SKM-1 treated with dmso at 0.1 percent for 144 hours (cell line): ENCODE measurements at regions not wholly inside any gene's neighbourhood (a gene's known extent, or its start where the extent isn't known, plus 50 kb on each side); places are given as distances from the start of the nearest gene placed in this dataset.
A peak's percentile ranks its signal among the peaks of the same experiment; 100 is the strongest.
"Not testable (repeated sequence)": the region's sequence is repeated elsewhere in the genome, so short reads cannot be mapped to it uniquely, and the experiment has no call there.

ENCODE experiments used
- DNase-seq: peaks from one replicate; lab custom pipeline; 2025; ENCODE audit not compliant: unreplicated experiment; lab: John Stamatoyannopoulos, UW

DNA sequence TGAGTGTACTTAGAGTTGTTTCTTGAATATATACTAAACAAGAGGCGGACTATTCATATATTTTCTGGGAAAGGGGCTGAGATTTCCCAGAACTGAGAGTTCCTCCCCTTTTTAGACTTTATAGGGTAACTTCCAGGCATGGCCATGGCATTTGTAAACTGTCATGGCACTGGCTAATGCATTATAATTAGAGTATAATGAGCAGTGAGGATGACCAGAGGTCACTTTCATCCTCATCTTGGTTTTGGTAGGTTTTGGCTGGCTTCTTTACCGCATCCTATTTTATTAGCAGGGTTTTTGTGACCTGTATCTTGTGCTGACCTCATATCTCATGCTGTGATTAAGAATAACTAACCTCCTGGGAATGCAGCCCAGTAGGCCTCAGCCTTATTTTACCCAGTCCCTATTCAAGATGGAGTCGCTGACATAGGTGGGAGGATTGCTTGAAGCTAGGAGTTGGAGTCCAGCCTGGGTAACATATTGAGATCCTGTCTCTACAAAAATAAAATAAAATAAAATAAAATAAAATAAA, 91.4 kb downstream of the MOBP start:
- no peak for DNase-seq

DNA sequence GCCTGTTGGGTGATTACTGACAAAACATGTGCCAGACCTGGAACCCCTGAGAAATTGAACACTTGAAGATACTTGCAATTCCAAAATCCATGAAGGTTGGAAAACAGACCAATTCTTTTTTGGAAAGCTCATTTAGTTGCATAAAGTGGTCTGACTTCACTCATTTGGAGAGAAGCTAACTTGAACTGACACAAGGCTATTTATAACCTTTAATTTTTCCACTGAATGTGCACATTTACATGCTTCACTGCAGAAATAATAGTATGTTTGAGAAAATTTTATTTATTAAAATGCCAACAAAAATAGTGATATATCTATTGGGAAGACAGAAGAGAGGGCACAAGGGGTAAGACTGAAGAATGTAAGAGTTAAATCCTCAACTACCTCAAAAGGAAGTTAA, 92.1 kb downstream of the MOBP start:
- no peak for DNase-seq

DNA sequence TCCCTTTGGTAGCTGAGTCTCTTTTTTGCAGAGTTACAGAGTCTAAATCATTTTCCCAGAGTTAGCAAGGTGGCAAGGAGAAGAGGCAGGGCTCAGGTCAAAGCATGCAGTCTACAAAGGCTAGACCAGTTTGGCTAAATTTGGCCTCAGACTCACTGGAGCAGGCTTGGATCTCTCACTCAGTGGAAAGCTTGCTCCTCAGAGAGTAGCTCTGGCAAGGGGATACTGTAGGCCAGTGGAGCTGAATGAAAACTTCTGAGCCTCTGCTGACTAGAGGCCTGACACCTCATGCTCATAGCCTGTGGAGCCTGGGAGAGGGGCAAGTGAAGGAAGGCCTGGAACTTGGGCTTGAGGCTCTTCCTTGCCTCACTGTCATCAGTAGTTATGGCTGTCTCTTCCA, 101.0 kb downstream of the MOBP start:
- no peak for DNase-seq

DNA sequence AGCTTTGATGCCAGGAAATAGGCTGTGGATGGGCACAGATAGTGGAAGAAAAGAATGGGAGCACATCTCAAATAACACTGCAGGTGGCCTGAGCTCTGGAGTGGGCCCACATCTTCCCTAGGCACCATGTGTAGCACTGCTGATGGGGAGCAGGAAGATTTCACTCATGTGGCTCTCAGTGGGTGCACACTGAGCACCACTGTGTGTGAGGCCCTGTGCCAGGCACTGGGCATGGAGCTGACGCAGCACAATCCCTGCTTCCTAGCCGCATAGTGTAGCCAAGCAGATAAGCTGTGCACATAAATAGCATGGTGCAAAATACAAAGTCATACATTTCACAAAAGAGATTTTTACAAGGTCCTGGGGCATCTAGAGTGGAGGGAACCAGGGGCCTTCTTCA, 101.6 kb downstream of the MOBP start:
- no peak for DNase-seq

DNA sequence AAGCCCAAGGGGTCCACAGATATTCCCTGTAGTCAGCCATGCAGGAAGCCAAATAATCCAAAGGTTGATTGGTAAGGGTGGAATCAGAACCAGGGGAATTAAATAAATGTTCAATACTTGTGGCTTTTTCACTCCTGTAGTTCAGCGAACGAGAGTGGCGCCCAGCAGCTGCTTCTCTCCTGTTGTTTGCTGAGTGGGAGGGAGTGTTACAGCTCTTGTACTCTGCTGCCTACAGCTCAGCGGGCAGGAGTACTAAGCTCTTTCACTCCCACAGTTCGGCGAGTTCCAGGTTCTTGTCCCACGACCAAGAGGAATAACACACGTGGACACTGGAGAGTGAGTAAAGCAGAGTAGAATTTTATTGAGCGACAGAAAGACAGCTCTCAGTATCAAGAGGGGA, 105.9 kb downstream of the MOBP start:
- DNase-seq = no peak

DNA sequence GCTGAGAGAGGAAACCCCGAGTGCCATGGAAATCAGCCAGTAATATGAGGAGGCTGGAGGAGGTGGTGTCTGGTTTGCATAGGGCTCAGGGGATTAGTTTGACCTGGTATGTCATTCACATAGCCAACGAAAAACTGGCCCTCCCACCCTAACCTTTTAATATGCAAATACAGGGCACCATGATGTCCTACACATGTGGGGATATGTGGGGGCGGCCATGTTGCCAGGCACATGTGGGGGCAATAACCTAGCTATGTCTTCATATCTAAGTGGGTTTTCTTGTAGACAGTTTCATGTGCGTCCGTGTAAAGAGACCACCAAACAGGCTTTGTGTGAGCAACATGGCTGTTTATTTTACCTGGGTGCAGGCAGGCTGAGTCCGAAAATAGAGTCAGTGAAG, 110.1 kb downstream of the MOBP start:
- DNase-seq = no peak

DNA sequence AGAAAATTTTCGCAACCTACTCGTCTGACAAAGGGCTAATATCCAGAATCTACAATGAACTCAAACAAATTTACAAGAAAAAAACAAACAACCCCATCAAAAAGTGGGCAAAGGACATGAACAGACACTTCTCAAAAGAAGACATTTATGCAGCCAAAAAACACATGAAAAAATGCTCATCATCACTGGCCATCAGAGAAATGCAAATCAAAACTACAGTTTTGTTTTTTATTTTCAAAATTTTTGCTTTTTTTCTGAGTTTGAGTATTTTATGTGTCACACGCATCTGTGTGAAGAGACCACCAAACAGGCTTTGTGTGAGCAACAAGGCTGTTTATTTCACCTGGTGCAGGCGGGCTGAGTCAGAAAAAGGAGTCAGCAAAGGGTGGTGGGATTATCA, 118.7 kb downstream of the MOBP start:
- not testable (repeated sequence) for DNase-seq

DNA sequence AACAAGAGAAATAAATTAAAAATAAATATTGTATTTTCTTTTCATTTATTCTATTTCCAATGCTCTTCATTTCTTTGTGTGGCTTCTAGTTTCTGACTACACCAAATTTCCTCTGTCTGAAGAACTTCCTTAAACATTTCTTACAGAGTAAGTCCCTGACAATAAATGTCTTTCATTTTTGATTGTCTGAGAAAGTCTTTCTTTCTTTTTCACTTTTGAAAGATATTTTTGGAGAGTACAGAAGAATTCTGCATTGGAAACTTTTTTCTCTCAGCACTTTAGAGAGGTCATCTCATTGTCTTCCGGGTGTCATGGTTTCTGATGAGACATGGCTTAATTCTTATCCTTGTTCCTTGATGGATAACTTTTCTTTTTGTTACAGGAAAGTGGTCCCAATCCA, 119.6 kb downstream of the MOBP start:
- DNase-seq = no peak

DNA sequence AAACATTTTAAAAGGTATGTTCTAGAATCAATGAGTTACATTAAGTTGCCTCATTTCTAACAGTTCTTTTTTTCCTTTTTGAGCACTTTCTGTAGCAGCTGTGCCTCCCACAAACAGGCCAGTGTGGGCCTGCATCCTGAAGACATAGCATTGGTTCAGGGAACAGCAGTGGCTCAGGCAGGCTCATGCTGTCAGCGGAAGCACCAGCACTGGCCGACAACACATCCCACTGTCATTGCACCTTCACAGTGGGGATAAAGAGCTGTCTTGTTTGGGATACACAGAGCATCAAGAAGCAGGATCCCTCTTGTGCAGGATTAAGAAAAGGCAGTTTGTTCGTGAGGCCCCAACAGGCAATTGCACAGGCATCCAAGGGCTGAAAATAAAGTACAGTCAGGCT, 123.3 kb downstream of the MOBP start:
- DNase-seq = no peak

DNA sequence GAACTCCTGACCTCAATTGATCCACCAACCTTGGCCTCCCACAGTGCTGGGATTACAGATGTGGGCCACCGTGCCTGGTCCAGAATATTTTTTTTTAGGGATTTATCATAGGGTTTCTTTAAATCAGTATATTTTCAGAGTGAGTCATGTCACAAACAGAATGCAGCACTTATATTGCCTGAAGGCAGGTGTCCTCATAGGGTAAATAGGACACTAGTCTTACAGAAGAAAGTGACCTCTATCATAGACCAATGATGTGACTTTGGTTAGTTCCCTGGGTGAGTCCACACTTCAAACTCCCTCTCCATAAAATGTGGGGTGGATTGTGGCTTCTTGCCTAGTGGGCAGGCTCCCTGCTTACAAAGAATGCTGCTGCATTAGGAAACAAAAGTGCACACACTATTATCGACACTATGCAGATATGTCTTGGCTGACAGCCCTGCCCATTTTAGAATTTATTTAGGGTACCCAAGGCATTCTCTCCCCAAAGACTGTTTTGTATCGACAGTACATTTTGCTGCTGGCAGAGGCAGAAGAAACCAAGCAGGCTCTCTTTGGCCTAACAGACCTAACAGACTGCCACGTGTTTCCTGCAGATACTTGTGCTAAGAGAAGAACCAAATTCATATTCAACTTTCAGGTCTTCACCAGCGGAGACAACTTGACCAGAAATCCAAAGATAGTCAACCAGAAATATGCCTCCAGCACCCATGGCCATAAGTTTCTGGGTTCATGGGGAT, 125.0 kb downstream of the MOBP start:
- DNase-seq = no peak

DNA sequence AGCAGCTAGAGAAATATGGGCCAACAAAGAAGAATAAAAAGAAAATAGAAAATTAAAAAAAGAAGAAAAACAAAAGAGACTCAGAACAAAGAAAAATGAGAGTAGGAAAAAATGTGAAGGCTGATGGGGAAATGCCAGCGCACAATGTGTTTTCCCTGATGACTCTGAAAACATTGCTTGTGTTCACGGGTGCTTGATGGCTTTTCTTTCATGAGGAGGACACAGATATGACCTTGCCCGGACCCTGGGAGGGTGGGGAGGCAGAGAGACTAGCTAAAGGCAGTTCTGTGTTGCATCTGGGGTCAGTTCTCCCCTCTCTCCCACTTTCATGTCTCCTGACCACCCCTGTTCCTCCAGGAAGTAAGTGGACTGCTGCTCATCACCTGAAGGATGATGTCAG, 125.9 kb downstream of the MOBP start:
- DNase-seq = no peak

DNA sequence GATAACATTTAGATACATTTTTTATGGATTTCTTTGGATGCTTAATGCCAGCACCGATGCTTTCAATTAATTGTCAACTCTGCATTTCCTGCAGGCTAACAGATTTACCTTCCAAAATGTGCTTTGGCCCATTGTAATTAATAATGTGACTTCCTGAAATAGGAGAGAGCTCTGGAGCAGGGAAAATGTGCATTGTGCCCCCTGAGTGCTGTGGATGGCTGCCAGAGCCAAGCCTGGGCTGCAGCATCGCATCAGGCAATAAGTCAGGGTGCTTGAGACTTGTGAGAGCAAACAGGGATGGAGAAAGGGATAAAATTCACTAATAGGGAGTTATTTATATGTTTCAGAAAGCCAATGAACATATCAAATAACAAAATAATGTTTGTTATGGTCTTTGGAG, 133.8 kb downstream of the MOBP start:
- DNase-seq = no peak

DNA sequence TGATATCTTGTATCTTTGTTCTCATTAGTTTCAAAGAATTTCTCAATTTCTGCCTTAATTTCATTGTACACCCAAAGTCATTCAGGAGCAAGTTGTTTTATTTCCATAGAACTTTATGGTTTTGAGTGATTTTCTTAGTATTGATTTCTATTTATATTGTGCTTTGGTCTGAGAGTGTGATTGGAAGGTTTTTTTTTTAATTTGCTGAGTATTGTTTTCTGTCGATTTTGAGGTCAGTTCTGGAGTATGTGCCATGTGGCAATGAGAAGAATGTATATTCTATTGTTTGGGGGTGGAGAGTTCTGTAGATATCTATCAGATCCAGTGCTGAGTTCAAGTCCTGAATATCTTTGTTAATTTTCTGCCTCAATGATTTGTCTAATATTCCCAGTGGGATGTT, 138.4 kb downstream of the MOBP start:
- no peak for DNase-seq

DNA sequence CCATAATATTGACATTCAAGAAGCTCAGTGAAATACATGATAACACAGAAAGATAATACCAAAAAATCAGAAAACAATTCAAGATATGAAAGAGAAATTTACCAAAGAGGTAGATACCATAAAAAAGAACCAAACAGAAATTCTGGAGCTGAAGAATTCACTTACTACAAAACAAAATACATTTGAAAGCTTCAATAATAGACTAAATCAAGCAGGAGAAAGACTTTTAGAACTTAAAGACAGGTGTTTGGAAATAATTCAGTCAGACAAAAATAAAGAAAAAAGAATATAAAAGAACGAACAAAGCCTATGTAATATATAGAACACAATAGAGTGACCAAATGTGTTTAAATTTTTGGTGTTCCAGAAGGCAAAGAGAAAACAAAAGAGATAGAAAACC, 158.7 kb downstream of the MOBP start:
- no peak for DNase-seq

DNA sequence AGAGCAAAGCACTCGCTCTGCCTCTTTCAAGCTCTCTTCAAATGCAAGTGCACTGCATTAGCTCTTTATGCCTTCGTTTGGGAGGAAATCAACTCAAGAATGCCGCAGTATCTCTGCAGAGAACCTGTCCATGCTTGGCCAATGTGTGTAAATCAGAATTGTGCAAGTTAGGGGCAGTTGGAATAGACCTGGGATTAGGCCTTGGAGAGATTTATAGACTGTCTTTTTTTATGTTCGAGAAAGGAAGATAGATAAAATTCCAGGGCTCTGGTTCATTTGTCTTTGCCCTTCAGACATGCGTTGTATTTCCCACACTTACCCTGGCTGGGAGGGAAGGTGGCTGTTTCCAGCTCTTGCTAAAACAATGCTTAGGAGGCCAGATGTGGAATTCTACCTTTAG, 163.7 kb downstream of the MOBP start:
- DNase-seq = no peak

DNA sequence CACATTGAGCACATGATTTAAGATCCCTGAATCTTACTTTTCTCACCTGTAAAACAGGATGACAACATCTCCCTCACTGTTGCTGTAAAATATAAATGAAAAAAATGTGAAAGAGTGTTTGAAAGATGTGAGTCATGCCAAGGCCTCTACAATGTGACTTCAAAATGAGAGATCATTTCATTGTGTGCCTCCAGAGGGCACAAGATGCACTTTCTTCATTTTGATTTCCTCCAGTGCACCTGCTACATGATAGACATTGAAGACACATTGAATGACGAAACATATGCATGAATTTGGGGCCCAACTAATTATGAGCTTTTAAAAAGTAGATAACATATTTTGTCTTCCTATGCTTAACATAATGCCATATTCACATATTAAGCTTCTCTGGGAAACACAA, 170.3 kb downstream of the MOBP start:
- no peak for DNase-seq

DNA sequence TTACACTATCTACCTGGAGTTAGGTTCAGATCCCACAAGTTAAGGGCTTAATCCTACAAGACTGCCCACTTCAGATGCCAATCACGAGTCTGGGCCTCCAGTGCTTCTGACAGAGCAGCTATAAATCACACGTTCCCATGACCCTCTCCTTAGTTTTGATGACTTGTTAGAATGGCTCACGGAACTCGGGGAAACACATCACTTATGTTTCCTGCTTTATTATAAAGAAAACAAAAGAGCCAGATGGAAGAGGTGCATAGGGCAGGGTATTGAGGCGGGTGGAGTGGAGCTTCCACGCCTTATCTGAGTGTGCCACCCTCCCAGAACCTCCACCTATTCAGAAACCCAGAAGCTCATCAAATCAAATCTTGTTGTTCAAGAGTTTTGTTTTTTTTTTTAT, 170.8 kb downstream of the MOBP start:
- DNase-seq = no peak

DNA sequence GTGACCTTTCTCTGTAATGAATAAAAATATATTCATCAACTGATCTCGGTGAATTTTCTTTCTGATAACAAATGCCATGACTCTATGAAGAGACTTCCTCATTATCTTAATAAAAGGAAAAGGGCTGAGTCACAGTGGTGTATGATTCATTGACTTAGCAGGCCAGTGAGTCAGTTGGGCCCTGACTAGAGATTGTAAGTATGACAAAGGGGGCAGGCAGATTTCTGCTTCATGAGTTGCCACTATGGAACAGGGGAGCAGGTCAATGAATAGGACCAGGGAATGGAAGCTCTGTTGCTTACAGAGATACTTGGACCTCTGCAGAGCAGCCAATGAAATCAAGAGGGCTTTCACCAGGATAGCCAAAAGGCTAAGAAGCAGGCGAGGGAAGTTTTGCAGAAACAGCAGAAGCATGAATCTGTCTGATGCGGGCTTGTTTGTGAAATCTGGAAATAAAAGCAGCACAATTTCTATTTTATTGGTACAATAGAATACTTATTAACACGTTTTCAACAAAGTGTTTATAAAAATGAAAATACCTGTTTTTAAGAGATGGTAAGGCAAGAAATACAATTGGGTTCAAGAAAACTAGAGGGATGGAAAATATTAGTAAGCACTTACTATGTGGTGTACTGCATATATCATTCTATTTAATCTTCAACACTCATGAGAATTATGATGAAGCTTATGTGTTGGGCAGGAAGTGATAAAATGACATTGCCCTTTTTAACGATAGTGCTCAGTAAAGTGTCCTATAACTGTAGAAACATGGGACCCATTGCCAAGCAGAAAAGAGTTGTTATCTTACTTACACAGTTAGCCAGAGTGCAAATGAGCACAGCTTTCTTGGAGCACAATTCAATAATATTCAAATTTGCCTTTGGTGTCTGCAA, 169.8 kb upstream of the MYRIP start:
- DNase-seq = peak; percentile 42

DNA sequence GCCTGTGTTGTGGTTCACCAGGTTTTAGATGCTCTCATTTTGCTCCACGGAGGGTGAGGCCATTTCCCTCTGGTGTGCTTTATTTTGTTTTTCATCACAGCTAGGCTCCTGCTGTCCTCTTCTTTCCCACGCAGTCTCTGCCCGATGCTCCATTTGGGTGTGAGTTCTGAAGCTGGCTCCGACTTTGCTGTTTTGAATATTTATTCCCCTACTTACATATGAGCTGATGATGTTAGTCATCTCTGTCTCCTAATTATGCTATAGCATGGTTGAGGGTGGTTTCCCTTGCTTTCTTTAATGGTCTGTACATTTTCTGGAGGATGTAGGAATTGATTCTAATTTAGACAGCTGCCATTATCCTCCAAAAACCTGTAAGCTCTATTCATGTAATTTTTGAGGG, 168.1 kb upstream of the MYRIP start:
- DNase-seq = no peak

DNA sequence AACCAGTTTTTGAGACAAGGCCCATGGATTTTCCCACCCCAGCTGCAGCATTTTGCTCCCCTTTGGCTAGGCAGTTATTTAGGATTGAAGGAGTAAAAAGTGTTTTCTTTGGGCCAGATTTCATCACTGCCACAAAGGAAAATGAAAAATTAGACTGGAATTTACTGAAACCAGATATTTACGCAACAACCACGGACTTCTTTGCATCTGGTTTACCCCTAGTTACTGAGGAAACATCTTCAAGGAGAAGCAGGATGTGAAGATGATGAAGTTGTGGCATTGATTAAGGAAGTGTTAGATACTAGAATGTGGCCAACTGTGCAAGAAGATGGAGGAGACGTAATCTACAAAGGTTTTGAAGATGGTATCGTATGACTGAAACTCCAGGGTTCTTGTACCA, 165.2 kb upstream of the MYRIP start:
- DNase-seq = peak; percentile 54

DNA sequence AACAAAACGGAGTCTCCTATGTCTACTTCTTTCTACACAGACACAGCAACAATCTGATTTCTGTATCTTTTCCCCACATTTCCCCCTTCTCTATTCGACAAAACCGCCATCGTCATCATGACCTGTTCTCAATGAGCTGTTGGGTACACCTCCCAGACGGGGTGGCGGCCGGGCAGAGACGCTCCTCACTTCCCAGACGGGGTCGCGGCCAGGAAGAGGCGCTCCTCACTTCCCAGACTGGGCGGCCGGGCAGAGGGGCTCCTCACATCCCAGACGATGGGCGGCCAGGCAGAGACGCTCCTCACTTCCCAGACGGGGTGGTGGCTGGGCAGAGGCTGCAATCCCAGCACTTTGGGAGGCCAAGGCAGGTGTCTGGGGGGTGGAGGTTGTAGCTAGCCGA, 158.2 kb upstream of the MYRIP start:
- not testable (repeated sequence) for DNase-seq

DNA sequence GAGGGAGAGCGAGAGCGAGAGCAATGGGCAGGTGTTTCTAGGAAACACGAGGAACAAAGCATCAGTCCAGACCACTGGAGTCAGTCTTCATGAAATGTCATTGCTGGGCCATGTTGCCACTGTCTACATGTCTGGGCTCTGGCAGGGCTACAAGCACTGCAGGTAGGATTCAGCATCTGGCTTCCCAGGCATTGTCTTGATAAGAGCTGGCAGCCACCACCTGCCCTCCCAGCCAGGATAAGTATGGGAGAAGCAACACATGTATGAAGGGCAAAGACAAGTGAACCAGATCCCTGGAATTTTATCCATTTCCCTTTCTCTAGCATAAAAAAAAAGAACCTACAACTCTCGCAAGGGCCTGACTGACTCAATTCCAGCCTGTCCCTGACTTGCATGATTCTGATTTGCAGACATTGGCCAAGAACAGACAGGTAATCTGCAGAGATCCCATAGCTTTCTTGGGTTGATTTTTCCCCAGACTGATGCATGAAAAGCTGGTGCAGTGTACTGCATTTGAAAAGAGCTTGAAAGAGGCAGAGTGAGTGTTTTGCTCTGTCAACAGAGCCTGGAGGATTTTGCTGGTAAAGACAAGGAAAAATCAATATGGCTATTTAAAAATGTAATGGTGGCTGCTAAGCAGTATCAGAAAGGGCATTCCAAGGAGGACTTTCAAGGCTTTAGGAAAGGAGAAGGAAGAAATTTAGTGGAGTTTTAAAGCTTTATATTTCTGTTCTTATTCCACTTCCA, 157.2 kb upstream of the MYRIP start:
- DNase-seq = no peak
